NCI-H524 (cell line): ENCODE measurements at regions not wholly inside any gene's neighbourhood (a gene's known extent, or its start where the extent isn't known, plus 50 kb on each side); places are given as distances from the start of the nearest gene placed in this dataset.
A peak's percentile ranks its signal among the peaks of the same experiment; 100 is the strongest.

ENCODE experiments used
- DNase-seq, 2 experiments: peaks; one replicate each; lab custom pipeline; 2025; lab: John Stamatoyannopoulos, UW

GRCh38 chr10:78903341-78903940 lies 165.3 kb upstream of the ZMIZ1 start:
- no peak for DNase-seq

DNA sequence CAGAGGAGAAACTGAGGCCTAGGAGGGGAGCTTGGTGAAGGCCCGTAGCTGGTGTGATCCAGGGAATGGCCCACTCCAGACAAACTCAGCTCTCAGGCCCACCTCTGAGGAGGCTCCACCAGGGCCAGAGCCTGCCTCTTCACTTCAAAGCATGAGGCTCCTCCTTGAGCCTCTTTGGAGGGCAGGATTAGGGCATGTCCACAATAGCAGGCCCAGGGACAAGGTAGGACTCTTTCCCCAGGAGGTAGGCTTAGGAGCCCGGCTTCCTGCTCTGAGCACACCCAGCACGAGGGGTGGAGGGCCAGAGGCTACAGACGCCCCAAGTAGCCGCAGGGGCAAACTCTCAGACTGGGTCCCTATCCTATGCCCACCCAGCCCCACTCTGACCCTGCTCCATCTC lies 164.6 kb upstream of the ZMIZ1 start:
- no peak for DNase-seq

DNA sequence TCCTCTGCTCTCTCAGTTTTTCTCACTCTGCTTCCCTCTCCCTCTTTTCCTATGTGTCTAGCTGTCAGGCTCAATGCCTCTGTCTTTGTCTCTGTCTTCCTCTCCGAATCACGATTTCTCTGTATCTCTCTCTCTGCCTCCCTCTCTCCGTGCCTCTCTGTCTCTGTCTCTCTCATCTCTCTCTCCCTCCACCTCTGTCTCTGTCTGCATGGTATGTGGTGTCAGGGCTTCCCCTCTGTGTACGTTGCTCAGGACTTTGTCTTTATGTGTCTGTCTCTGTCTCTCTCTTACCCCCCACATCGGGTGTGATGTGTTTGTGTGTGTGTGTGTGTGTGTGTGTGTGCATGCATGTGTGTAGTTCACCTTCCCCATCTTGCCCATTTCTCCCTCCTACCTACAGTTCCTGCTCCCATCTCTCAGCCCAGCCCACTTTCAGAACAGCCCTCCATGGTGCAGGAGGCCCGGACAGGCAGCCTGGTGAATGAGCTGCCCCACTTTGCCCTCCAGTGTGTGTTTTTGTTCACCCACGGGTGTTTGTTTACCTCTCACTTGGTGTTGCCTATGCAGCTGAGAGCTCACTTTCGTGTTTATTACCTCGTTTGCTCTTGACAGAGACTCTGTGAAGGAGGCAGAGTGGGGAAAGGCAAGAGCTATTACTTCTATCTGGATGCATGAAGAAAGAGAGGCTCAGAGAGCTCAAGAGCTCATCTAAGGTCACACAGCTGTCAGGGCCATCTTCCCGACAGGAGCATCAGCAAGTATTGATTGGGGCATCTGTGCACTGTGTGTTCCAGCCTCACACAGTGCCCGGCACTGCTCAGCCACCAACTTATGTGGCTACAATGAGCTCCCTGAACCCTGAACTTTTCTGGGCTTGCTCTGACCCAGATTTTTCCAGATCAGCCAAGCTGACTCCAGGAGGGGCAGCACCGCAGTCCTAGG lies 163.5 kb upstream of the ZMIZ1 start:
- no peak for DNase-seq

GRCh38 chr10:78905957-78906308 lies 162.8 kb upstream of the ZMIZ1 start:
- DNase-seq = no peak

GRCh38 chr10:78906734-78907390 lies 161.9 kb upstream of the ZMIZ1 start:
- no peak for DNase-seq

GRCh38 chr10:78907551-78908211 lies 161.1 kb upstream of the ZMIZ1 start:
- no peak for DNase-seq

GRCh38 chr10:78909221-78909620 lies 159.5 kb upstream of the ZMIZ1 start:
- no peak for DNase-seq

DNA sequence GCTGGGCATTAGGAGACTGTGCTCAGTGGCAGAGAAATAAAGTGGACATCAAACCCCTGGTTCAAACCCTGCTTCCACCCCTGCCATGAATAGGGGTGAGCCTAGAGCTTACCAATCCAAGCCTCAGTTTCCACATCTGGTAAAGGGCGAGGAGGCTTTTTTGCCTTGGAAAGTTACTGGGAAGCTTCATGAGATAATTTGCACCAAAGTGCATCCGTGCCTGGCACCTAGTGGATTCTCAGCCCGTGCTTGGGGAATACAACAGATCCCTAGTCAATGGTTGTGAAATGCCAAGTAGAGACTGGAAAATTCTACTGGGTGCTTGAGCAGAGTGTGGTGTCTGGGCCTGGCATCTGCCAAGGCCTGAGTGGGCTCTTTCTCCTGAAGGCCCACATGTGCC lies 158.7 kb upstream of the ZMIZ1 start:
- DNase-seq = no peak

- DNase-seq = no peak
Observed at GRCh38 chr10:78910476-78910875, 158.3 kb upstream of the ZMIZ1 start.

- no peak for DNase-seq
Observed at GRCh38 chr10:78910886-78911285, 157.9 kb upstream of the ZMIZ1 start.

- DNase-seq = no peak
Observed at GRCh38 chr10:78911533-78912340, 157.0 kb upstream of the ZMIZ1 start.

GRCh38 chr10:78912361-78913218 lies 156.2 kb upstream of the ZMIZ1 start:
- no peak for DNase-seq

DNA sequence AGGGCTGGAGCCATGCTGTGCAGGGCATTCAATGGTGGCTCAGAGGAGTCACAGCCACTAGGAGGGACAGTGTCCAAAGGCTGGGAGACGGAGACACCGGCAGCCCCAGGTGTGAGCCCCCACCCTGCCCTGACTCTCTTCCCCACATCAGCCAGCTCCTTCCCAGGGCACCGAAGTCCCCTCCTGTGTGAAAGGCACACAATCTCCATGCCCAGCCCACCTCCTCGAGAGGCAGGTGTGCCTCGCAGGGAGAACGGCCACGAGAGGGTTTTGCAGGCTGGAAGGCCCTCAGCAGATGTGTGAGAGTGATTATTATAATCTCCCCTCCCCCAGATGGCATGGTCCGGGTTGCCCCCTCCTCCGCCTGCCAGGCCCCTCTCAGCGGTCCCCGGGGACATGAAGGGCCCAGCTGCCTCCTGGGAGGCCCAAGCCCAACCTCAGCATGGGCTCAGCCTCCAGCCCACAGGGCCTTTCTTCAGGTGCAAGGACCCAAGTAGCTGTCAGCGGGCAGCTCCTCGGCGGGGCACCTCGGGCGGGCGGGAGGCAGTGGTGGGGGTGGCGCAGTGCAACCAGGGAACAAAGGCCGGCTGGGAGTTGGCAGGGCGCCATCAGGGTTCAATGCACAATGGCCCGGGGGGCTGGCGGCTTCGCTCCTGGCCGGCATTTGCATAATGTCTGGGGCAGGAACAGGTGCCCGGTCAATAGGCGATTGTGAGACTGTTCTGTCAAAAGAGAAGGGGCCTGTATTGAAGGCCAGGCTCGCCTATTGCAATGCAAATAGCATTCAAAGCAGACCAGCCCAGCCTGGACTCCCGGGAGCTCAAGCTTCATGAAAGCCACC lies 155.3 kb upstream of the ZMIZ1 start:
- peak; percentile 79 to 91 for DNase-seq

GRCh38 chr10:78914060-78914378 lies 154.7 kb upstream of the ZMIZ1 start:
- DNase-seq = no peak

GRCh38 chr10:78914502-78915189 lies 154.1 kb upstream of the ZMIZ1 start:
- no peak for DNase-seq

- DNase-seq = no peak
Observed at GRCh38 chr10:78915190-78915518, 153.6 kb upstream of the ZMIZ1 start.

GRCh38 chr10:78916227-78916626 lies 152.5 kb upstream of the ZMIZ1 start:
- no peak for DNase-seq

GRCh38 chr10:78919181-78919966 lies 149.4 kb upstream of the ZMIZ1 start:
- DNase-seq = no peak

GRCh38 chr10:78920011-78920410 lies 148.8 kb upstream of the ZMIZ1 start:
- no peak for DNase-seq
